ENCODE measurements at regions not wholly inside any gene's neighbourhood (a gene's known extent, or its start where the extent isn't known, plus 50 kb on each side); places are given as distances from the start of the nearest gene placed in this dataset.

- no peak for TF ChIP-seq CTCF (IDR thresholded peaks at IDR 0.05; ENCODE audit: borderline replicate concordance, extremely low read depth, low read length, poor library complexity, severe bottlenecking)
- TF ChIP-seq EZH2 (IDR thresholded peaks at IDR 0.05; ENCODE audit: borderline replicate concordance, low read depth, low read length, severe bottlenecking): no peak
Observed at GRCh38 chr5:12183003-12183402, 278.8 kb upstream of the CTNND2 start.
